Caco-2 (cell line): ENCODE measurements at regions not wholly inside any gene's neighbourhood (a gene's known extent, or its start where the extent isn't known, plus 50 kb on each side); places are given as distances from the start of the nearest gene placed in this dataset.

Experiments
- BruUV-seq: library from RNA; stranded (reverse); fragments of 400-500 nt; replicated peaks from 2 replicates; lab custom pipeline; 2021; lab: Mats Ljungman, UMichigan
- CTCF ChIA-PET: fragments of 300-600 bp; sonication (Branson Sonifier 250); formaldehyde crosslinking; loops from one replicate; lab custom pipeline; 2022; ENCODE audit warnings: antibody characterized with exemption; lab: Charles Lee
- POLR2A ChIA-PET: fragments of 300-600 bp; sonication (Branson Sonifier 250); formaldehyde crosslinking; loops from one replicate; lab custom pipeline; 2022; ENCODE audit warnings: antibody characterized with exemption; lab: Charles Lee
- DNase-seq, 2 experiments: peaks; one replicate each; pipeline versions ENCODE4 v3.0.0 to v3.0.0-alpha.2; 2020 to 2022
- H3K27me3 ChIP-seq: replicated peaks from 2 replicates; pipeline ENCODE4 v1.6.0; 2011; ENCODE audit warnings: low read length; ENCODE audit not compliant: control insufficient read depth, insufficient read depth
- H3K36me3 ChIP-seq: 2 replicates; pipeline ENCODE4 v1.5.1; 2011; ENCODE audit warnings: low read length; ENCODE audit not compliant: control insufficient read depth, insufficient read depth
- H3K4me1 ChIP-seq: fragments of 250-450 bp; sonication (Bioruptor Pico); 2 replicates; pipeline ENCODE4 v1.5.1; 2020; ENCODE audit warnings: mild to moderate bottlenecking
- H3K4me3 ChIP-seq: 2 replicates; pipeline ENCODE4 v1.5.1; 2011; ENCODE audit warnings: low read depth, mild to moderate bottlenecking, control low read depth, low read length
- H3K9me3 ChIP-seq: fragments of 250-450 bp; sonication (Bioruptor Pico); 2 replicates; pipeline ENCODE4 v1.5.1; 2020; ENCODE audit warnings: mild to moderate bottlenecking, moderate library complexity
- H3K27ac Mint-ChIP-seq: one replicate; pipeline ENCODE4 v1.8.0; 2022; ENCODE audit warnings: mixed read lengths; ENCODE audit not compliant: unreplicated experiment
- H3K27me3 Mint-ChIP-seq: one replicate; pipeline ENCODE4 v1.8.0; 2022; ENCODE audit warnings: mixed read lengths; ENCODE audit not compliant: insufficient read depth, unreplicated experiment
- H3K36me3 Mint-ChIP-seq: one replicate; pipeline ENCODE4 v1.8.0; 2022; ENCODE audit warnings: mild to moderate bottlenecking, mixed read lengths; ENCODE audit not compliant: insufficient read depth, unreplicated experiment
- H3K4me1 Mint-ChIP-seq: one replicate; pipeline ENCODE4 v1.8.0; 2022; ENCODE audit warnings: low read depth, mixed read lengths; ENCODE audit not compliant: unreplicated experiment
- H3K4me3 Mint-ChIP-seq: one replicate; pipeline ENCODE4 v1.8.0; 2022; ENCODE audit warnings: mild to moderate bottlenecking, moderate library complexity, mixed read lengths; ENCODE audit not compliant: unreplicated experiment
- H3K9me3 Mint-ChIP-seq: one replicate; pipeline ENCODE4 v1.8.0; 2022; ENCODE audit warnings: mixed read lengths; ENCODE audit not compliant: unreplicated experiment
- intact Hi-C: fragments of 100-400 bp; cut with micrococcal nuclease; formaldehyde crosslinking; loops from one replicate; pipeline ENCODE4 v1.10.0; 2022; ENCODE audit not compliant: unreplicated experiment
- TF ChIP-seq, protein P1 (sequence below), 2 experiments: fragments of 200-600 bp in 1 of 2; IDR thresholded peaks; 1 replicate in 1 of 2; 2 replicates in 1 of 2; pipeline versions ENCODE4 v1.5.1 to v1.8.0; 2011 to 2022; ENCODE audit warnings: antibody characterized with exemption in 1 of 2, control low read depth in 1 of 2, inconsistent platforms in 1 of 2, low read depth in 1 of 2, low read length in 1 of 2, mild to moderate bottlenecking in 1 of 2, moderate library complexity in 1 of 2; ENCODE audit not compliant: insufficient read depth in 1 of 2, severe bottlenecking in 1 of 2, unreplicated experiment in 1 of 2

DNA sequence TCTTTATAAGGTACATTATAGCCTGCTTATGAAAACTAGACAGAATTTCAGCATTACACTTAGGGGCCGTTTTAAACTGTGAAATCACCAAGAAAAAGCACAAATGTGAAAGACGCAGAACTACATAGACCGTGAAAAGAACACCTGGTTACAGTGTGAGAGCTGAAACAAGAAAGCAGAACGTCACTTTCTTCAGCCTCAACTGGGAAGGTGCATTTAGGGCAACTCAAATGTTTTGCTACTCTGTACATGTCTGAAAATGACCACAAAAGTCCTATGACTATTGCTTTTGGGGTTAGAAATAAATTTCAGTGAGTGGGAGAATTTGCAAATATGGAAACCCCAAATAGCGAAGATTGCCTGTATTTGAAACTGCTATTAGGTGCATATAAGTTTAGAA is 268.7 kb downstream of the OLFM3 start:
- no peaks in the 10 kb centered on the region for H3K4me1 Mint-ChIP-seq

DNA sequence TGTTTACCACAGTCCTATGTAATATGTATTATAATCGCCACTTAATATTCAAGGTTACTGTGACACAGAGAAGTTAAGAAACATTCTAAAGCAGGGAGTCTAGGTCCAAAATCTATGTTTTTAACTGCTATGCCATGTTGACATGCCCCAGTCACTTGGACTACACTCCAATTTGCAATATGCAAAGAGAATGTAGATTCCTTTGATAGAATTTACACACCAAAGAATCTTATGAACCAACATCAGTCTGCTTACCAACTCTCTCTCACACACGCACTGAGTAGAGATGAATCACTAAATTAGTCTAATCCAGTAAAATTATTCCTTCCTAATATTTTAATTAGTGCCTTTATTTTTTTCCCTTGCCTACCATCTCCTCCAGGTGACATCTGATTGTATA is 266.2 kb downstream of the OLFM3 start:
- no peak for DNase-seq
- H3K4me1 ChIP-seq = no peaks in the 10 kb centered on the region
- Mint-ChIP-seq H3K36me3 (no peaks in the 10 kb centered on the region), H3K27ac (no peak overlapping the region), H3K4me3 (no peak overlapping the region), H3K4me1 (peaks cover 6% of the 10 kb centered on the region), H3K9me3 (no peaks in the 10 kb centered on the region), H3K27me3 (peaks cover 3% of the 10 kb centered on the region)
- H3K27me3 ChIP-seq = no peaks in the 10 kb centered on the region
- H3K9me3 ChIP-seq = no peaks in the 10 kb centered on the region
- no TSS peak for BruUV-seq
- H3K4me3 ChIP-seq = no peak overlapping the region
- no peaks in the 10 kb centered on the region for H3K36me3 ChIP-seq
- TF ChIP-seq, protein P1, sequence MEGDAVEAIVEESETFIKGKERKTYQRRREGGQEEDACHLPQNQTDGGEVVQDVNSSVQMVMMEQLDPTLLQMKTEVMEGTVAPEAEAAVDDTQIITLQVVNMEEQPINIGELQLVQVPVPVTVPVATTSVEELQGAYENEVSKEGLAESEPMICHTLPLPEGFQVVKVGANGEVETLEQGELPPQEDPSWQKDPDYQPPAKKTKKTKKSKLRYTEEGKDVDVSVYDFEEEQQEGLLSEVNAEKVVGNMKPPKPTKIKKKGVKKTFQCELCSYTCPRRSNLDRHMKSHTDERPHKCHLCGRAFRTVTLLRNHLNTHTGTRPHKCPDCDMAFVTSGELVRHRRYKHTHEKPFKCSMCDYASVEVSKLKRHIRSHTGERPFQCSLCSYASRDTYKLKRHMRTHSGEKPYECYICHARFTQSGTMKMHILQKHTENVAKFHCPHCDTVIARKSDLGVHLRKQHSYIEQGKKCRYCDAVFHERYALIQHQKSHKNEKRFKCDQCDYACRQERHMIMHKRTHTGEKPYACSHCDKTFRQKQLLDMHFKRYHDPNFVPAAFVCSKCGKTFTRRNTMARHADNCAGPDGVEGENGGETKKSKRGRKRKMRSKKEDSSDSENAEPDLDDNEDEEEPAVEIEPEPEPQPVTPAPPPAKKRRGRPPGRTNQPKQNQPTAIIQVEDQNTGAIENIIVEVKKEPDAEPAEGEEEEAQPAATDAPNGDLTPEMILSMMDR (IDR thresholded peaks at IDR 0.05; ENCODE audit: insufficient read depth in 1 of 2, low read depth in 1 of 2, low read length in 1 of 2, severe bottlenecking in 1 of 2, unreplicated experiment in 1 of 2) = no peak
- intact Hi-C loops = no loop called here
- ChIA-PET CTCF (no interaction called here), POLR2A (no interaction called here)

More for the DNA sequence above, 268.7 kb downstream of the OLFM3 start:
- H3K4me3 ChIP-seq = no peak overlapping the region
- no peaks in the 10 kb centered on the region for H3K9me3 ChIP-seq
- H3K9me3 Mint-ChIP-seq = no peaks in the 10 kb centered on the region
- DNase-seq = no peak
- no peaks in the 10 kb centered on the region for H3K27me3 ChIP-seq
- no peaks in the 10 kb centered on the region for H3K36me3 ChIP-seq
- no peaks in the 10 kb centered on the region for H3K36me3 Mint-ChIP-seq
- intact Hi-C loops = no loop called here
- CTCF ChIA-PET = no interaction called here
- H3K27me3 Mint-ChIP-seq = peaks cover 3% of the 10 kb centered on the region
- TF ChIP-seq, protein P1 (IDR thresholded peaks at IDR 0.05; ENCODE audit: insufficient read depth in 1 of 2, low read depth in 1 of 2, low read length in 1 of 2, severe bottlenecking in 1 of 2, unreplicated experiment in 1 of 2) = no peak
- POLR2A ChIA-PET = no interaction called here
- no peak overlapping the region for H3K4me3 Mint-ChIP-seq
- H3K27ac Mint-ChIP-seq = no peak overlapping the region
- no TSS peak for BruUV-seq
- no peaks in the 10 kb centered on the region for H3K4me1 ChIP-seq

DNA sequence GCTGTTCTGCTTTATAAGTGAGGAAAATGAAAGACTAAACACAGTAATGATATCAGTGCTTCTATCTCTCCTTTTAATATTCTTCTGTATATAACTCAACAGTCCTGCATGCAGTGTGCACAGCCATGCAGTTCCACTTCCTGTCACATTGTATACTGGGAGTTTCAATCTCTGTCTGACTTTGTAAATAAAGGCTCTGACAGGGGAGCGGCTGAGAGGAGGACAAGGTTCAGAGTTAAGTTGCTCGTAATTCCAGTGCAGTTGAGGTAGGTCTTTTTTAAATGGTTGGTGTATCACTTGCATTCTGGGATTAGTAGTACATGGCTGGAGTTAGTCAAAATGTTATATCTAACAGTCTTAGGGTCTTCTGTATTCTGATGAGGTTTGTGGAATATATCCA is 264.5 kb downstream of the OLFM3 start:
- no peak overlapping the region for H3K27ac Mint-ChIP-seq
- no peaks in the 10 kb centered on the region for H3K4me1 ChIP-seq
- H3K9me3 ChIP-seq = no peaks in the 10 kb centered on the region
- no peak overlapping the region for H3K4me3 ChIP-seq
- TF ChIP-seq, protein P1 (IDR thresholded peaks at IDR 0.05; ENCODE audit: insufficient read depth in 1 of 2, low read depth in 1 of 2, low read length in 1 of 2, severe bottlenecking in 1 of 2, unreplicated experiment in 1 of 2) = no peak
- ChIA-PET CTCF (no interaction called here), POLR2A (no interaction called here)
- no peak for DNase-seq
- intact Hi-C loops = no loop called here
- peaks cover 6% of the 10 kb centered on the region for H3K4me1 Mint-ChIP-seq
- no peaks in the 10 kb centered on the region for H3K36me3 Mint-ChIP-seq
- H3K36me3 ChIP-seq = no peaks in the 10 kb centered on the region
- H3K27me3 ChIP-seq = no peaks in the 10 kb centered on the region
- no peak overlapping the region for H3K4me3 Mint-ChIP-seq
- H3K9me3 Mint-ChIP-seq = no peaks in the 10 kb centered on the region
- H3K27me3 Mint-ChIP-seq = peaks cover 3% of the 10 kb centered on the region
- no TSS peak for BruUV-seq
